ENCODE measurements at regions not wholly inside any gene's neighbourhood (a gene's known extent, or its start where the extent isn't known, plus 50 kb on each side); places are given as distances from the start of the nearest gene placed in this dataset.

DNA sequence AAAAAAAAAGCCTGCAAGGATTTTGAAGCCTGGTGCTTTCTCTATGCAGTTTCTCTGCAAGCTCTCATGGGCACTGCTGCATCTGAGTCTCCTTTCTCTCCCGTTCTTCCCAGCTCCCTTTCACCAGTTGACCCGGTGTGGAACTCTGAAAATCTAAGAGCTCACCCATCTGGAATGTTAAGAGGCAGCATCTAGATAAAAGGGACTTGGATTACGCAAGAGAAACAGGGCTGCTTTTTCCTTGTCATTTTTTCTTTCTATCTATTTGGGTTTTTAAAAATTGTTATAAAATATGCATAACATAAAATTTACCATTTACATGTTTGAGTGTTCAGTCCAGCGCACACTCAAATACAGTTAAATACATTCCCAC, 95.2 kb upstream of the RPS6KA3 start:
- no peak for DNase-seq (ENCODE audit: low read depth)
- no peak overlapping the region for H3K4me3 ChIP-seq (ENCODE audit: low read depth, low read length)
- TF ChIP-seq, protein P1, sequence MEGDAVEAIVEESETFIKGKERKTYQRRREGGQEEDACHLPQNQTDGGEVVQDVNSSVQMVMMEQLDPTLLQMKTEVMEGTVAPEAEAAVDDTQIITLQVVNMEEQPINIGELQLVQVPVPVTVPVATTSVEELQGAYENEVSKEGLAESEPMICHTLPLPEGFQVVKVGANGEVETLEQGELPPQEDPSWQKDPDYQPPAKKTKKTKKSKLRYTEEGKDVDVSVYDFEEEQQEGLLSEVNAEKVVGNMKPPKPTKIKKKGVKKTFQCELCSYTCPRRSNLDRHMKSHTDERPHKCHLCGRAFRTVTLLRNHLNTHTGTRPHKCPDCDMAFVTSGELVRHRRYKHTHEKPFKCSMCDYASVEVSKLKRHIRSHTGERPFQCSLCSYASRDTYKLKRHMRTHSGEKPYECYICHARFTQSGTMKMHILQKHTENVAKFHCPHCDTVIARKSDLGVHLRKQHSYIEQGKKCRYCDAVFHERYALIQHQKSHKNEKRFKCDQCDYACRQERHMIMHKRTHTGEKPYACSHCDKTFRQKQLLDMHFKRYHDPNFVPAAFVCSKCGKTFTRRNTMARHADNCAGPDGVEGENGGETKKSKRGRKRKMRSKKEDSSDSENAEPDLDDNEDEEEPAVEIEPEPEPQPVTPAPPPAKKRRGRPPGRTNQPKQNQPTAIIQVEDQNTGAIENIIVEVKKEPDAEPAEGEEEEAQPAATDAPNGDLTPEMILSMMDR (IDR thresholded peaks at IDR 0.05; ENCODE audit: control insufficient read depth, extremely low read depth, insufficient read depth): no peak

DNA sequence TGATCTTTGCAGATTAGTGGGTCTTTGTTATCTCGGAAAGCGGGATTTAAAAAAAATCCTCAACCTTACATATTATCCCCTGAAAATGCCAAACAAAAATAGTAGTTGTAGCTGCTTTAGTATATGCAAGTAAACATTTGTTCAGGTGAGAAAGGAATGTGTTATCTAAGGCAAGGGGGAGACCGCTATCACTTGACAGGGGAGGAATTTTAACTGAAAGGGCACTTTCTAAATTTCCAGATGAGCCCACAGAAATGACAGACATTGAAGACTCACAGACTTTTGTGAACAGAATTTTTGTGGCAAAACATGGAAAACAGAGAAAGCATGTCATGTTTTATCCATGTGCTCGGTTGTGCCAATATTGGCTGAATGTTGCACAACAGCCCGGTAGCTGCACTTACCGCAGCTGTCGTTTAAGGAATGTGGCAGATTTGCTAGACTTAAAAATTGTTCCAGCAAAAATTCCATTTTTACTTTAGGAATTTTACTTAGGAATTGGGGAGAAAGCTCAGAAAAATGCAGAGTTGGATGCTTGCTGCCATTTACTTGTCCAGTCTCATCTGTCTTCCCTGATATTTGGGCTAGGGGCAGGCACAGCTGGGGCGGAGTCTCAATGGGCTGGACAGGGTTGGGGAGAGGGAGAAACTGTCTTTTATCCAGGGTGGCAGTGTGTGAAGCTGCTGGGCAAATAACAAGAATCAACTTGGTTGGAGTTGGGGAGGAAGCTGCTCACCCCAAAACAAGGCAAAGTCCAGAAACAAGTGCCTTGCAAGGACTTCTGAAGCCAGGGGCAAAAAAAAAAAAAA, 94.6 kb upstream of the RPS6KA3 start:
- TF ChIP-seq, protein P1 (IDR thresholded peaks at IDR 0.05; ENCODE audit: control insufficient read depth, extremely low read depth, insufficient read depth): no peak
- no peak for DNase-seq (ENCODE audit: low read depth)
- H3K4me3 ChIP-seq (ENCODE audit: low read depth, low read length): no peak overlapping the region

DNA sequence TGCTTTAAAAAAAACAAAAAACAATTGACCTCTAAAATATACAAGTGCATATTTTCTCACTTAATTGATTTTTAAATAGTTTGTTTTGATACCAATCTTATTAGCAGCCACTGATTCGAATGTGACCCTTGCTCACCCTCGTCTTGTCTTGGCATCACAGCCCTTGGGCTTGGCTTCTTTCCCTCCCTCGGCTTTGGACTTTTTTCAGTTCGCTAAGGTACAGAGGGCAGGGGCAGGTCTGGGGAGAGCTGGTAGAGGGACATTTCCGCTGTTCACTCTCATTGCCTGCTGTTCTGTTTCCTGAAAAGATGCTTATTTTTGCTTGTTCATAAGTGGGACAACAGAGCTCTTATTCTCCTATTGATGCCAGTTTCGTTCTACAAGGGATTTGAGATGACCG, 88.5 kb upstream of the RPS6KA3 start:
- TF ChIP-seq, protein P1 (IDR thresholded peaks at IDR 0.05; ENCODE audit: control insufficient read depth, extremely low read depth, insufficient read depth): no peak
- no peak for DNase-seq (ENCODE audit: low read depth)
- H3K4me3 ChIP-seq (ENCODE audit: low read depth, low read length): no peak overlapping the region

DNA sequence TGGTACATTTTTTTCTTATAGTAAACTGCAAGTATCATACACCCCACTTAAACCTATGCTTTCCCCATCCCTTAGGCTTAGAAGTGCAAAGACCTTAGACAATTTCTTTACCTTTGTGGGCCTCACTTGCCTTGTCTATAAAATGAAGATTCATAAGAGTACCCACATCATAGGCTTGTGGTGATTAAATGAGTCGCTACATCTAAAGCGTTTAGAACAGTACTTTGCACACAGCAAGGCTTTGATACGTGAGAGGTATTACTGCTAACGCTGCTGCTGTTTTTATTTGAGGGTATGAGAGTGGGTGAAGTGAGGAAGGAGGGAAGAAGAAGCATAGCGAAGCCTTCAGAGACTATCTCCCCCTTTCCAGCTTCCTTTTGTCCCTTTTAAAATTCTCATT, 87.8 kb upstream of the RPS6KA3 start:
- H3K4me3 ChIP-seq (ENCODE audit: low read depth, low read length): no peak overlapping the region
- no peak for DNase-seq (ENCODE audit: low read depth)
- TF ChIP-seq, protein P1 (IDR thresholded peaks at IDR 0.05; ENCODE audit: control insufficient read depth, extremely low read depth, insufficient read depth): no peak

DNA sequence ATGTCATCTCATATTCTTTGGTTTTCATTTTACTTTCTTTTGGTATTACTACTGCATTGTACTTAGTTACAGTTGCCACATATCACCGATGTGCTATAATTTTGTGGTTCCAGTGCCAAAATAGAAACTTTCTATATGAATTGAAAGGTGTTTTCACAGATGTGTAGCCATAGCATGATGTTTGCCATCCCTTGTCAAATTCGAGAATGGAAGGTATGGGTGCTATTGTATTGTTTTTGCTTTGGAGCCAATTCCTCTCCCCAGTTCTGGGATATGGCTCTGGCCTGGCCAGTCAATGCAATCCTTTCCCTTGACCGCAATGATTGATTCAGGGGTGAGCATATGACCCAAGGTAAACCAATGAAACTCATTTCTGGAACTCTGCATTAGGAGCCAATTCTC, 86.2 kb upstream of the RPS6KA3 start:
- H3K4me3 ChIP-seq (ENCODE audit: low read depth, low read length): no peak overlapping the region
- TF ChIP-seq, protein P1 (IDR thresholded peaks at IDR 0.05; ENCODE audit: control insufficient read depth, extremely low read depth, insufficient read depth): no peak
- no peak for DNase-seq (ENCODE audit: low read depth)

DNA sequence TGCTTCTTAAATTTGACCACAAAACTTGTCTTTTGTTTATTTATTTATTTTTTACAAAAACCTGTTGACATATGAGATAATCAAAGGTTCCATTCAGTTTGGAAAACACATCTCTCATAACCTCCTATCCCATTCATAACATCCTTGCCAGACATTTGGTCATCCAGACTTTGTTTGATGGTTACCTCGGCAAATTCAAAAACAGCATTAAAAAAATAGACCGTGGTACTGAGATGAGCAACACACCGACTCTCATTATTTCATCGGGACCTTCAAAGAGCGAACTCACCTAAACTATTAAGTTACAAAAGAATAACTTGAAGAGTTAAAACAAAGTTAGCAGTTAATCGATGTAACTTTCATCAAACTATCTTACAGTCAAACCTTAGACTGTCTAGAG, 85.8 kb upstream of the RPS6KA3 start:
- TF ChIP-seq, protein P1 (IDR thresholded peaks at IDR 0.05; ENCODE audit: control insufficient read depth, extremely low read depth, insufficient read depth): no peak
- no peak for DNase-seq (ENCODE audit: low read depth)
- no peak overlapping the region for H3K4me3 ChIP-seq (ENCODE audit: low read depth, low read length)

DNA sequence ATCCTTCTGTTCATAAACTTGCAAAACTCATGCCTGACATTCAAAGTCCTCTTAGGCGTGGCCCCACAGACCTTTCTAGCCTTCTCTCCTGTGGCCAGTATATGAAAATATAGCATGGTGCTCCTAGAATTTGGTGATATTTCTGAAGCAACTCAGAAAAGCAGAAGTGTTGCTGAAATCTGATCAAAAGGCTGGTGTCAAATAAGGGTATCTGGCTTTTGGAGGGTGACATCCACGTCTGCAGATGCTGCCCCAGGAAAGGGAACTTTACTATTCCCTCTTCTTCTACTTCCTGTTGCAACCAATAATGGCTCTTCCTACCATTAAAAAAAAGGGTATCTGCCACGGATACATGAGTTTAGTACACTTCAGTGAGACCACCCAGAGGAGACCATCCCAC, 83.9 kb upstream of the RPS6KA3 start:
- H3K4me3 ChIP-seq (ENCODE audit: low read depth, low read length): no peak overlapping the region
- TF ChIP-seq, protein P1 (IDR thresholded peaks at IDR 0.05; ENCODE audit: control insufficient read depth, extremely low read depth, insufficient read depth): no peak
- DNase-seq (ENCODE audit: low read depth): no peak
